ENCODE measurements at regions not wholly inside any gene's neighbourhood (a gene's known extent, or its start where the extent isn't known, plus 50 kb on each side); places are given as distances from the start of the nearest gene placed in this dataset.
A peak's percentile ranks its signal among the peaks of the same experiment; 100 is the strongest.

DNA sequence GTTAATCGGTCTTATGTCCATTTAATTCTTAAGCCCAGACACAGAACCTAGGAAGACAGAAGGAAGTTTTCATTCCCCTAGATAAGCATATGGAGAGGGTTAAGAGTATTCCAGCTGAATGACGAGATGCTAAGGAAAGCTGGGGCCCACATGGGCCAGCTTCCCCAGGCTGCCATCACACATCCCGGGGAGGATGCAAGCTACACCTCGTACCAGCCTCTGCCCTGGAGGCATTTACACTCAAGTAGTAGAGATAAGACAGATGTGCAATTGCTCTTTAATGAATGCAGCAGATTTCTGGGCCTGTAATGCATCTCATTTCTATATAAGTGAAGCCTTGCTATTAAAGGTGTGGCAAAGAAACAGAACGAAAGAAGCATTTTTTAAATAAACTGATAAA lies 144.5 kb downstream of the MEX3B start:
- TF ChIP-seq, protein P1, sequence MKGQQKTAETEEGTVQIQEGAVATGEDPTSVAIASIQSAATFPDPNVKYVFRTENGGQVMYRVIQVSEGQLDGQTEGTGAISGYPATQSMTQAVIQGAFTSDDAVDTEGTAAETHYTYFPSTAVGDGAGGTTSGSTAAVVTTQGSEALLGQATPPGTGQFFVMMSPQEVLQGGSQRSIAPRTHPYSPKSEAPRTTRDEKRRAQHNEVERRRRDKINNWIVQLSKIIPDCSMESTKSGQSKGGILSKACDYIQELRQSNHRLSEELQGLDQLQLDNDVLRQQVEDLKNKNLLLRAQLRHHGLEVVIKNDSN (IDR thresholded peaks at IDR 0.05; ENCODE audit: borderline replicate concordance, low read depth) = no peak
- TF ChIP-seq, protein P2, sequence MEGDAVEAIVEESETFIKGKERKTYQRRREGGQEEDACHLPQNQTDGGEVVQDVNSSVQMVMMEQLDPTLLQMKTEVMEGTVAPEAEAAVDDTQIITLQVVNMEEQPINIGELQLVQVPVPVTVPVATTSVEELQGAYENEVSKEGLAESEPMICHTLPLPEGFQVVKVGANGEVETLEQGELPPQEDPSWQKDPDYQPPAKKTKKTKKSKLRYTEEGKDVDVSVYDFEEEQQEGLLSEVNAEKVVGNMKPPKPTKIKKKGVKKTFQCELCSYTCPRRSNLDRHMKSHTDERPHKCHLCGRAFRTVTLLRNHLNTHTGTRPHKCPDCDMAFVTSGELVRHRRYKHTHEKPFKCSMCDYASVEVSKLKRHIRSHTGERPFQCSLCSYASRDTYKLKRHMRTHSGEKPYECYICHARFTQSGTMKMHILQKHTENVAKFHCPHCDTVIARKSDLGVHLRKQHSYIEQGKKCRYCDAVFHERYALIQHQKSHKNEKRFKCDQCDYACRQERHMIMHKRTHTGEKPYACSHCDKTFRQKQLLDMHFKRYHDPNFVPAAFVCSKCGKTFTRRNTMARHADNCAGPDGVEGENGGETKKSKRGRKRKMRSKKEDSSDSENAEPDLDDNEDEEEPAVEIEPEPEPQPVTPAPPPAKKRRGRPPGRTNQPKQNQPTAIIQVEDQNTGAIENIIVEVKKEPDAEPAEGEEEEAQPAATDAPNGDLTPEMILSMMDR (IDR thresholded peaks at IDR 0.05) = no peak
- TF ChIP-seq MEF2A (IDR thresholded peaks at IDR 0.05; ENCODE audit: borderline replicate concordance, low read depth) (no peak), SMC3 (IDR thresholded peaks at IDR 0.05; ENCODE audit: low read depth, low read length) (no peak), EZH2phosphoT487 (IDR thresholded peaks at IDR 0.05; ENCODE audit: borderline replicate concordance, low read depth) (no peak), EP300 (IDR thresholded peaks at IDR 0.05; ENCODE audit: borderline replicate concordance in 1 of 2, low read depth in 1 of 2, low read length in 1 of 2) (peak in 1 of 2 experiments; percentile 88; a peak in 2 of 4 replicates), RAD21 (IDR thresholded peaks at IDR 0.05; ENCODE audit: low read length) (peak; percentile 8; the same call in 1 of the 2 replicates), TCF12 (IDR thresholded peaks at IDR 0.05) (no peak), RCOR1 (IDR thresholded peaks at IDR 0.05; ENCODE audit: low read length) (peak; percentile 91), NRF1 (IDR thresholded peaks at IDR 0.05; ENCODE audit: low read depth, low read length) (no peak), JUND (IDR thresholded peaks at IDR 0.05) (no peak), FOSL2 (IDR thresholded peaks at IDR 0.05; ENCODE audit: borderline replicate concordance, low read depth) (no peak)
- TF ChIP-seq, protein P3, sequence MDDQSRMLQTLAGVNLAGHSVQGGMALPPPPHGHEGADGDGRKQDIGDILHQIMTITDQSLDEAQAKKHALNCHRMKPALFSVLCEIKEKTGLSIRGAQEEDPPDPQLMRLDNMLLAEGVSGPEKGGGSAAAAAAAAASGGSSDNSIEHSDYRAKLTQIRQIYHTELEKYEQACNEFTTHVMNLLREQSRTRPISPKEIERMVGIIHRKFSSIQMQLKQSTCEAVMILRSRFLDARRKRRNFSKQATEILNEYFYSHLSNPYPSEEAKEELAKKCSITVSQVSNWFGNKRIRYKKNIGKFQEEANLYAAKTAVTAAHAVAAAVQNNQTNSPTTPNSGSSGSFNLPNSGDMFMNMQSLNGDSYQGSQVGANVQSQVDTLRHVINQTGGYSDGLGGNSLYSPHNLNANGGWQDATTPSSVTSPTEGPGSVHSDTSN (IDR thresholded peaks at IDR 0.05) = no peak
